ENCODE measurements at regions not wholly inside any gene's neighbourhood (a gene's known extent, or its start where the extent isn't known, plus 50 kb on each side); places are given as distances from the start of the nearest gene placed in this dataset.

DNA sequence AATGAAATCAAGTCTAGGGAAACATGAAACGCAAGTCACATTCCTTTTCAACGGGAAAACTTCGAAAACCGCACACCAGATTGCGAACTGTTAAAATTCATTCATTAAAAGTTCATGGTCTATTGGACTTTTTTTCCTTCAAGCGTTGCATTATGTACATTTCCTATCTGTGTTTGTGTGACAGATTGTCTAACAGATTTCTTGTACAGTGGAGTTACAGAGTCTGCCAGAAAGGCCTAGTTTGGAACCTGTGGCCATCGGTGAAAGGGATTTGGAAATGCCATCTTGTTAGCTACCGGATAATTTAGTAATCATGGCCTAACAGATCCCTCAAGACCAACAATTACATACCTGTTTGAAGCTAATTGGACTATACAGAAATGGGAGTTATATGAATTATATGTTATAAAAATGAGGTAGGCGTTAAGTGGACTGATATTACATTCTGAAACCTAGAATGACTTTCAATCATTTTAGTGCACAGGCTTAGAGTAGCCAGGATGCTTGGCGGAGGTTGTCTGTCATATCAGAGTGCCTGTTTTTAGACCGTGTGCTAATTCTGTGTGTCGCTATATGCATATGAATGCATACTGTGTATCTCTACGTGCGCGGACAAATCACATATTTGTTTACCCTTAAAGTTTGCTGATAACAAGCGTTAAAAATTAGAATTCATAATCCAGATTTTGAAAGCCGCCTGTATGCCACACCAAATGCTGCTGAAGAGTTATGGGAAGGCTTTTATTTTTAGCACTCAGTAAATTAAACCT, 885.4 kb upstream of the RBFOX1 start:
- no peak for ATAC-seq
- TF ChIP-seq ZFP3 (CRISPR knock-in tag; IDR thresholded peaks at IDR 0.05) (no peak), GLIS3 (CRISPR knock-in tag; IDR thresholded peaks at IDR 0.05) (no peak), TOX (CRISPR knock-in tag; IDR thresholded peaks at IDR 0.05; ENCODE audit: borderline replicate concordance) (no peak), TCF4 (CRISPR knock-in tag; IDR thresholded peaks at IDR 0.05; ENCODE audit: borderline replicate concordance) (no peak), OSR1 (CRISPR knock-in tag; IDR thresholded peaks at IDR 0.05) (no peak), ZNF8 (CRISPR knock-in tag; IDR thresholded peaks at IDR 0.05) (no peak), ZNF565 (CRISPR knock-in tag; conservative IDR thresholded peaks at IDR 0.05; ENCODE audit: low read depth) (no peak), ARNTL (CRISPR knock-in tag; IDR thresholded peaks at IDR 0.05; ENCODE audit: borderline replicate concordance, low read depth) (no peak)
- TF ChIP-seq, protein P1, sequence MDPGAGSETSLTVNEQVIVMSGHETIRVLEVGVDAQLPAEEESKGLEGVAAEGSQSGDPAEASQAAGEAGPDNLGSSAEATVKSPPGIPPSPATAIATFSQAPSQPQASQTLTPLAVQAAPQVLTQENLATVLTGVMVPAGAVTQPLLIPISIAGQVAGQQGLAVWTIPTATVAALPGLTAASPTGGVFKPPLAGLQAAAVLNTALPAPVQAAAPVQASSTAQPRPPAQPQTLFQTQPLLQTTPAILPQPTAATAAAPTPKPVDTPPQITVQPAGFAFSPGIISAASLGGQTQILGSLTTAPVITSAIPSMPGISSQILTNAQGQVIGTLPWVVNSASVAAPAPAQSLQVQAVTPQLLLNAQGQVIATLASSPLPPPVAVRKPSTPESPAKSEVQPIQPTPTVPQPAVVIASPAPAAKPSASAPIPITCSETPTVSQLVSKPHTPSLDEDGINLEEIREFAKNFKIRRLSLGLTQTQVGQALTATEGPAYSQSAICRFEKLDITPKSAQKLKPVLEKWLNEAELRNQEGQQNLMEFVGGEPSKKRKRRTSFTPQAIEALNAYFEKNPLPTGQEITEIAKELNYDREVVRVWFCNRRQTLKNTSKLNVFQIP (CRISPR knock-in tag; IDR thresholded peaks at IDR 0.05; ENCODE audit: borderline replicate concordance, low read depth), result no peak

DNA sequence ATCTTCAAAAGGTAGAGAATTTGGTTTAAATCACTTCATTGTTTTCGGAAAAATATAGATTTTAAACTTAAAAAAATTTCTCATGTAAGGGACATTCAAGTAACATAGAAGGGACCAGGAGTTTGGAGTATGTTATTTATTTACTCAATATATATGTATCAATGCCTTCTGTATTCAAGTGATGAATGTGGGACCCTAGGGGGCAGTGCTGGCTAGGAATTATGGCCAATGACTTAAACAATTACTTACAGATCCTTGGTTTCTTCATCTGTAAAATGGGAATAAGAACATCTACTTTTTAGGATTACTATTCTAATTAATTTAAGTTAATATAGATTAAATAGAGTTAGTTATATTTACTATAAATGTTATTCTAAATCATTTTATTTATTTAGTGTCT, 886.3 kb upstream of the RBFOX1 start:
- TF ChIP-seq, protein P2, sequence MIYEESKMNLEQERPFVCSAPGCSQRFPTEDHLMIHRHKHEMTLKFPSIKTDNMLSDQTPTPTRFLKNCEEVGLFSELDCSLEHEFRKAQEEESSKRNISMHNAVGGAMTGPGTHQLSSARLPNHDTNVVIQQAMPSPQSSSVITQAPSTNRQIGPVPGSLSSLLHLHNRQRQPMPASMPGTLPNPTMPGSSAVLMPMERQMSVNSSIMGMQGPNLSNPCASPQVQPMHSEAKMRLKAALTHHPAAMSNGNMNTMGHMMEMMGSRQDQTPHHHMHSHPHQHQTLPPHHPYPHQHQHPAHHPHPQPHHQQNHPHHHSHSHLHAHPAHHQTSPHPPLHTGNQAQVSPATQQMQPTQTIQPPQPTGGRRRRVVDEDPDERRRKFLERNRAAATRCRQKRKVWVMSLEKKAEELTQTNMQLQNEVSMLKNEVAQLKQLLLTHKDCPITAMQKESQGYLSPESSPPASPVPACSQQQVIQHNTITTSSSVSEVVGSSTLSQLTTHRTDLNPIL (CRISPR knock-in tag; IDR thresholded peaks at IDR 0.05; ENCODE audit: low read depth), result no peak
- TF ChIP-seq ARNTL (CRISPR knock-in tag; IDR thresholded peaks at IDR 0.05; ENCODE audit: borderline replicate concordance, low read depth), result no peak
- TF ChIP-seq, protein P3, sequence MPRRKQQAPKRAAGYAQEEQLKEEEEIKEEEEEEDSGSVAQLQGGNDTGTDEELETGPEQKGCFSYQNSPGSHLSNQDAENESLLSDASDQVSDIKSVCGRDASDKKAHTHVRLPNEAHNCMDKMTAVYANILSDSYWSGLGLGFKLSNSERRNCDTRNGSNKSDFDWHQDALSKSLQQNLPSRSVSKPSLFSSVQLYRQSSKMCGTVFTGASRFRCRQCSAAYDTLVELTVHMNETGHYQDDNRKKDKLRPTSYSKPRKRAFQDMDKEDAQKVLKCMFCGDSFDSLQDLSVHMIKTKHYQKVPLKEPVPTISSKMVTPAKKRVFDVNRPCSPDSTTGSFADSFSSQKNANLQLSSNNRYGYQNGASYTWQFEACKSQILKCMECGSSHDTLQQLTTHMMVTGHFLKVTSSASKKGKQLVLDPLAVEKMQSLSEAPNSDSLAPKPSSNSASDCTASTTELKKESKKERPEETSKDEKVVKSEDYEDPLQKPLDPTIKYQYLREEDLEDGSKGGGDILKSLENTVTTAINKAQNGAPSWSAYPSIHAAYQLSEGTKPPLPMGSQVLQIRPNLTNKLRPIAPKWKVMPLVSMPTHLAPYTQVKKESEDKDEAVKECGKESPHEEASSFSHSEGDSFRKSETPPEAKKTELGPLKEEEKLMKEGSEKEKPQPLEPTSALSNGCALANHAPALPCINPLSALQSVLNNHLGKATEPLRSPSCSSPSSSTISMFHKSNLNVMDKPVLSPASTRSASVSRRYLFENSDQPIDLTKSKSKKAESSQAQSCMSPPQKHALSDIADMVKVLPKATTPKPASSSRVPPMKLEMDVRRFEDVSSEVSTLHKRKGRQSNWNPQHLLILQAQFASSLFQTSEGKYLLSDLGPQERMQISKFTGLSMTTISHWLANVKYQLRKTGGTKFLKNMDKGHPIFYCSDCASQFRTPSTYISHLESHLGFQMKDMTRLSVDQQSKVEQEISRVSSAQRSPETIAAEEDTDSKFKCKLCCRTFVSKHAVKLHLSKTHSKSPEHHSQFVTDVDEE (CRISPR knock-in tag; IDR thresholded peaks at IDR 0.05), result no peak
- no peak for TF ChIP-seq OSR1 (CRISPR knock-in tag; IDR thresholded peaks at IDR 0.05)
- no peak for TF ChIP-seq RARB (CRISPR knock-in tag; IDR thresholded peaks at IDR 0.05)
- no peak for TF ChIP-seq CSDC2 (CRISPR knock-in tag; IDR thresholded peaks at IDR 0.05)
- no peak for TF ChIP-seq TOX (CRISPR knock-in tag; IDR thresholded peaks at IDR 0.05; ENCODE audit: borderline replicate concordance)
- no peak for TF ChIP-seq ZFP3 (CRISPR knock-in tag; IDR thresholded peaks at IDR 0.05)
- no peak for TF ChIP-seq PPARA (CRISPR knock-in tag; IDR thresholded peaks at IDR 0.05; ENCODE audit: borderline replicate concordance)
- TF ChIP-seq BACH2 (CRISPR knock-in tag; IDR thresholded peaks at IDR 0.05; ENCODE audit: borderline replicate concordance), result no peak
- no peak for TF ChIP-seq ISL1 (CRISPR knock-in tag; IDR thresholded peaks at IDR 0.05)
- TF ChIP-seq, protein P4, sequence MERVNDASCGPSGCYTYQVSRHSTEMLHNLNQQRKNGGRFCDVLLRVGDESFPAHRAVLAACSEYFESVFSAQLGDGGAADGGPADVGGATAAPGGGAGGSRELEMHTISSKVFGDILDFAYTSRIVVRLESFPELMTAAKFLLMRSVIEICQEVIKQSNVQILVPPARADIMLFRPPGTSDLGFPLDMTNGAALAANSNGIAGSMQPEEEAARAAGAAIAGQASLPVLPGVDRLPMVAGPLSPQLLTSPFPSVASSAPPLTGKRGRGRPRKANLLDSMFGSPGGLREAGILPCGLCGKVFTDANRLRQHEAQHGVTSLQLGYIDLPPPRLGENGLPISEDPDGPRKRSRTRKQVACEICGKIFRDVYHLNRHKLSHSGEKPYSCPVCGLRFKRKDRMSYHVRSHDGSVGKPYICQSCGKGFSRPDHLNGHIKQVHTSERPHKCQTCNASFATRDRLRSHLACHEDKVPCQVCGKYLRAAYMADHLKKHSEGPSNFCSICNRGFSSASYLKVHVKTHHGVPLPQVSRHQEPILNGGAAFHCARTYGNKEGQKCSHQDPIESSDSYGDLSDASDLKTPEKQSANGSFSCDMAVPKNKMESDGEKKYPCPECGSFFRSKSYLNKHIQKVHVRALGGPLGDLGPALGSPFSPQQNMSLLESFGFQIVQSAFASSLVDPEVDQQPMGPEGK (CRISPR knock-in tag; IDR thresholded peaks at IDR 0.05; ENCODE audit: borderline replicate concordance), result no peak
- no peak for TF ChIP-seq ZNF565 (CRISPR knock-in tag; conservative IDR thresholded peaks at IDR 0.05; ENCODE audit: low read depth)
- TF ChIP-seq, protein P5, sequence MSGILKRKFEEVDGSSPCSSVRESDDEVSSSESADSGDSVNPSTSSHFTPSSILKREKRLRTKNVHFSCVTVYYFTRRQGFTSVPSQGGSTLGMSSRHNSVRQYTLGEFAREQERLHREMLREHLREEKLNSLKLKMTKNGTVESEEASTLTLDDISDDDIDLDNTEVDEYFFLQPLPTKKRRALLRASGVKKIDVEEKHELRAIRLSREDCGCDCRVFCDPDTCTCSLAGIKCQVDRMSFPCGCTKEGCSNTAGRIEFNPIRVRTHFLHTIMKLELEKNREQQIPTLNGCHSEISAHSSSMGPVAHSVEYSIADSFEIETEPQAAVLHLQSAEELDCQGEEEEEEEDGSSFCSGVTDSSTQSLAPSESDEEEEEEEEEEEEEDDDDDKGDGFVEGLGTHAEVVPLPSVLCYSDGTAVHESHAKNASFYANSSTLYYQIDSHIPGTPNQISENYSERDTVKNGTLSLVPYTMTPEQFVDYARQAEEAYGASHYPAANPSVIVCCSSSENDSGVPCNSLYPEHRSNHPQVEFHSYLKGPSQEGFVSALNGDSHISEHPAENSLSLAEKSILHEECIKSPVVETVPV (CRISPR knock-in tag; IDR thresholded peaks at IDR 0.05), result no peak
- TF ChIP-seq GLIS3 (CRISPR knock-in tag; IDR thresholded peaks at IDR 0.05), result no peak
- TF ChIP-seq ESRRG (CRISPR knock-in tag; IDR thresholded peaks at IDR 0.05), result no peak
- TF ChIP-seq, protein P1 (CRISPR knock-in tag; IDR thresholded peaks at IDR 0.05; ENCODE audit: borderline replicate concordance, low read depth), result no peak
- ATAC-seq, result no peak

Data from SK-N-SH treated with all-trans-retinoic acid at 6 μM for 48 hours (cell line).